HUES64 (cell line): ENCODE measurements at regions not wholly inside any gene's neighbourhood (a gene's known extent, or its start where the extent isn't known, plus 50 kb on each side); places are given as distances from the start of the nearest gene placed in this dataset.
"Not testable (repeated sequence)": the region's sequence is repeated elsewhere in the genome, so short reads cannot be mapped to it uniquely, and the experiment has no call there.

Source experiments
- H3K27ac ChIP-seq: 2 replicates; pipeline ENCODE4 v1.7.0; 2013; ENCODE audit warnings: low read depth, low read length, inconsistent platforms
- H3K27me3 ChIP-seq: 2 replicates; pipeline ENCODE4 v1.6.1; 2013; ENCODE audit warnings: mild to moderate bottlenecking, low read length; ENCODE audit not compliant: insufficient read depth
- H3K36me3 ChIP-seq: 2 replicates; pipeline ENCODE4 v1.6.1; 2013; ENCODE audit warnings: mild to moderate bottlenecking, low read length; ENCODE audit not compliant: insufficient read depth
- H3K4me1 ChIP-seq: 2 replicates; pipeline ENCODE4 v1.6.1; 2013; ENCODE audit warnings: mild to moderate bottlenecking, low read length, moderate library complexity; ENCODE audit not compliant: insufficient read depth
- H3K4me3 ChIP-seq: 2 replicates; pipeline ENCODE4 v1.5.1; 2013; ENCODE audit warnings: mild to moderate bottlenecking, low read length, moderate library complexity
- H3K9ac ChIP-seq: 2 replicates; pipeline ENCODE4 v1.6.1; 2013; ENCODE audit warnings: mild to moderate bottlenecking, low read depth, low read length
- H3K9me3 ChIP-seq: 2 replicates; pipeline ENCODE4 v1.6.1; 2013; ENCODE audit warnings: low read depth, low read length; ENCODE audit not compliant: insufficient read depth
- WGBS: fragments of 150-250, 120-280 bp; methylation state at CpG from one replicate; pipeline ENCODE4 v1.1.7; 2013; ENCODE audit warnings: missing lambda C conversion rate; 5-methylcytosine and 5-hydroxymethylcytosine counted together

DNA sequence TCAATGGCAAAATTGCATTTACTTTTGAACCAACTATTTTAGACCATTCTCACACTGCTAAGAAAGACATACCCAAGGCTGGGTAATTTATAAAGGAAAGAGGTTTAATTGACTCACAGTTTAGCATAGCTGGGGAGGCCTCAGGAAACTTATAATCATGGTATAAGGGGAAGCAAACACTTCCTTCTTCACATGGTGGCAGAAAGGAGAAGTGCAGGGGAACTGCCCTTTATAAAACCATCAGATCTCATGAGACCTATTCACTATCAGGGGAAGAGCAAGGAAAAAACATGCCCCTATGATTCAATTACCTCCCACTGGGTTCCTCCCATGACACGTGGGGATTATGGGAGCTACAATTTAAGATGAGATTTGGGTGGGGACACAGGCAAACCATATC, 181.5 kb downstream of the MZT1 start:
- not testable (repeated sequence) for H3K4me3 ChIP-seq, H3K9me3 ChIP-seq, H3K9ac ChIP-seq, H3K4me1 ChIP-seq, H3K36me3 ChIP-seq, H3K27ac ChIP-seq
- peaks cover 16% of the 10 kb centered on the region; the same call in 1 of the 2 replicates for H3K27me3 ChIP-seq
- 100% methylated on average over 1 of the region's 1 CpG for WGBS

- Histone ChIP-seq H3K36me3 (no peaks in the 10 kb centered on the region), H3K4me1 (no peaks in the 10 kb centered on the region), H3K9me3 (no peaks in the 10 kb centered on the region), H3K4me3 (no peak overlapping the region), H3K27ac (no peak overlapping the region), H3K9ac (no peak overlapping the region), H3K27me3 (peaks cover 19% of the 10 kb centered on the region; the same call in 1 of the 2 replicates)
- 93% methylated on average over 4 of the region's 4 CpGs for WGBS
Observed at GRCh38 chr13:72545030-72545719, 182.3 kb downstream of the MZT1 start.

- no peak overlapping the region for H3K9ac ChIP-seq
- no peak overlapping the region for H3K27ac ChIP-seq
- H3K9me3 ChIP-seq, result no peaks in the 10 kb centered on the region
- peaks cover 19% of the 10 kb centered on the region; the same call in 1 of the 2 replicates for H3K27me3 ChIP-seq
- 92% methylated on average over 1 of the region's 2 CpGs for WGBS
- no peaks in the 10 kb centered on the region for H3K36me3 ChIP-seq
- no peaks in the 10 kb centered on the region for H3K4me1 ChIP-seq
- H3K4me3 ChIP-seq, result no peak overlapping the region
Observed at GRCh38 chr13:72544042-72544441, 183.4 kb downstream of the MZT1 start.

GRCh38 chr13:72542241-72542640, 185.2 kb downstream of the MZT1 start:
- H3K4me3 ChIP-seq, result no peak overlapping the region
- no peaks in the 10 kb centered on the region for H3K4me1 ChIP-seq
- H3K27ac ChIP-seq, result no peak overlapping the region
- peaks cover 22% of the 10 kb centered on the region; the same call in 1 of the 2 replicates for H3K27me3 ChIP-seq
- WGBS, result 79% methylated on average over 1 of the region's 3 CpGs
- H3K36me3 ChIP-seq, result no peaks in the 10 kb centered on the region
- no peak overlapping the region for H3K9ac ChIP-seq
- H3K9me3 ChIP-seq, result no peaks in the 10 kb centered on the region

DNA sequence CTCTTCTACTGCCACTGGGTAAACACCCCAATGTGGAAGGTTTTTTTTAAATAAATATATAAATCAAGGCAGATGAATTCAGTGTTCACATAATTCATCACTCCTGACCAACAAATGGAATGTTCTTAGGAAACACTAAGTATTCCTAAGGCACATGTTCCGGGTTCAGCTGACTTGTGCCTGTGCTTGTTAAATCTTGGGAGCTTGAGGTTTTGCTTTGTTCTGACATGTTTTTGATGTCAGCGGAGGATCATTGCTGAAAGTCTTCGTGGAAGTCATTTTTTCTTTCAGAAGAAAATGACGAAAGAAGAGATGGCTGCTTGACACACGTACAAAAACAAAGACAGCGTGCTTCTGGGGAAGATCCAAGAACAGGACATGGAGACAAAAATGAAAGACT, 185.8 kb downstream of the MZT1 start:
- Histone ChIP-seq H3K9me3 (no peaks in the 10 kb centered on the region), H3K4me3 (no peak overlapping the region), H3K27me3 (peaks cover 27% of the 10 kb centered on the region; the same call in 1 of the 2 replicates), H3K9ac (no peak overlapping the region), H3K4me1 (no peaks in the 10 kb centered on the region), H3K36me3 (no peaks in the 10 kb centered on the region), H3K27ac (no peak overlapping the region)
- WGBS, result 96% methylated on average over 6 of the region's 6 CpGs

DNA sequence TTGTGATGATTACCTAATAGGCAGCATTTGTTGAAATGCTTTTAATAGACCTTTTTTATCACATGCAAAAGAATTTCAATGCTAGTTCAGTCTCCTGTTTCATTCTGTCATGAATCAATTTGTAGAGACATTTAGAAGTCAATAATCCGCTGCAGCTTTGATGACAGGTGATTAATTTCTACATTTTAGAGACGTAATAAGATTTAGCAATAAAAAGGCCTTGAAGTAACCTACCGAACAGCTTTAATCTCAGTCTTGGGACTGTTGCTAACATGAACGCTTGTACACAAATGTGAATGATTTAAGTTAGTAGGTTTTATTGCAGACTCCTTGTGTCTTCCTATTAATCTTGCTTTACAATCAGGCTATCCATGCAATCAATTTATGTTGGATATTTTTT, 186.5 kb downstream of the MZT1 start:
- H3K9me3 ChIP-seq, result no peaks in the 10 kb centered on the region
- H3K4me3 ChIP-seq, result no peak overlapping the region
- no peaks in the 10 kb centered on the region for H3K4me1 ChIP-seq
- no peak overlapping the region for H3K27ac ChIP-seq
- H3K36me3 ChIP-seq, result no peaks in the 10 kb centered on the region
- WGBS, result 97% methylated on average over 4 of the region's 4 CpGs
- H3K9ac ChIP-seq, result no peak overlapping the region
- H3K27me3 ChIP-seq, result peaks cover 27% of the 10 kb centered on the region; the same call in 1 of the 2 replicates

GRCh38 chr13:72539925-72540324, 187.5 kb downstream of the MZT1 start:
- Histone ChIP-seq H3K27me3 (peaks cover 27% of the 10 kb centered on the region; the same call in 1 of the 2 replicates), H3K9me3 (no peaks in the 10 kb centered on the region), H3K4me1 (no peaks in the 10 kb centered on the region; the same call in 1 of the 2 replicates), H3K27ac (no peak overlapping the region), H3K4me3 (no peak overlapping the region), H3K36me3 (no peaks in the 10 kb centered on the region), H3K9ac (no peak overlapping the region)
- WGBS, result no CpG with 5 or more reads among the region's 1 CpG

GRCh38 chr13:72537782-72538181, 189.6 kb downstream of the MZT1 start:
- Histone ChIP-seq H3K9ac (no peak overlapping the region), H3K27me3 (peaks cover 20% of the 10 kb centered on the region; the same call in 1 of the 2 replicates), H3K9me3 (no peaks in the 10 kb centered on the region), H3K36me3 (no peaks in the 10 kb centered on the region), H3K27ac (no peak overlapping the region), H3K4me3 (no peak overlapping the region), H3K4me1 (no peaks in the 10 kb centered on the region; the same call in 1 of the 2 replicates)
- WGBS, result 100% methylated on average over 2 of the region's 2 CpGs

DNA sequence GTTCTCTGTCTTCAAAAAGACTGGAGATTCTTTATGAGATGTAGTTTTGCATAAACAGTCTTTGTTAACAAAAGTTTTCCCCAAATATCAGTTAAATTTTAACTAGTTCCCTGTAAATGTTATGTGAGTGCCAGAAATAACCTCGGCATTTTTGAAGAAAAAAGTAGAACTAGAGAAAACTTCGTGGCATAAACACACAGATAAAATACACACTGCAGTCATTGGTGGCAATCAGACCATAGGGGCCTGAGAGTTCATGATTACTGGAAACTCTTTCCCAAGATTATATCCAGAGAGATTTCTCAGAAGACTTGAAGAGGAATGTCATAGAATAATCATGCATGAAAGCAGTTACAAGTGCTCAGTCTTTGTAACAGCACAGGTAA, 190.0 kb downstream of the MZT1 start:
- WGBS, result 100% methylated on average over 1 of the region's 2 CpGs
- Histone ChIP-seq H3K9ac (no peak overlapping the region), H3K4me3 (no peak overlapping the region), H3K36me3 (no peaks in the 10 kb centered on the region), H3K9me3 (no peaks in the 10 kb centered on the region), H3K27ac (no peak overlapping the region), H3K4me1 (no peaks in the 10 kb centered on the region; the same call in 1 of the 2 replicates), H3K27me3 (peaks cover 16% of the 10 kb centered on the region; the same call in 1 of the 2 replicates)

GRCh38 chr13:72536714-72537394, 190.6 kb downstream of the MZT1 start:
- 94% methylated on average over 11 of the region's 11 CpGs for WGBS
- H3K27me3 ChIP-seq, result peaks cover 16% of the 10 kb centered on the region; the same call in 1 of the 2 replicates
- H3K9me3 ChIP-seq, result no peaks in the 10 kb centered on the region
- no peak overlapping the region for H3K27ac ChIP-seq
- no peak overlapping the region for H3K4me3 ChIP-seq
- no peaks in the 10 kb centered on the region; the same call in 1 of the 2 replicates for H3K4me1 ChIP-seq
- H3K9ac ChIP-seq, result no peak overlapping the region
- H3K36me3 ChIP-seq, result no peaks in the 10 kb centered on the region

GRCh38 chr13:72534951-72535640, 192.3 kb downstream of the MZT1 start:
- Histone ChIP-seq H3K4me3 (no peak overlapping the region), H3K27me3 (peaks cover 16% of the 10 kb centered on the region; the same call in 1 of the 2 replicates), H3K36me3 (no peaks in the 10 kb centered on the region), H3K4me1 (peaks cover under 1% of the 10 kb centered on the region; the same call in 1 of the 2 replicates), H3K9me3 (no peaks in the 10 kb centered on the region), H3K9ac (no peak overlapping the region), H3K27ac (no peak overlapping the region)
- WGBS, result 81% methylated on average over 2 of the region's 2 CpGs
